NCI-H1694 treated with DMSO at 0.1 percent for 48 hours (cell line): ENCODE measurements at regions not wholly inside any gene's neighbourhood (a gene's known extent, or its start where the extent isn't known, plus 50 kb on each side); places are given as distances from the start of the nearest gene placed in this dataset.

ENCODE experiments used
- DNase-seq: peaks from one replicate; lab custom pipeline; 2025; lab: John Stamatoyannopoulos, UW

DNA sequence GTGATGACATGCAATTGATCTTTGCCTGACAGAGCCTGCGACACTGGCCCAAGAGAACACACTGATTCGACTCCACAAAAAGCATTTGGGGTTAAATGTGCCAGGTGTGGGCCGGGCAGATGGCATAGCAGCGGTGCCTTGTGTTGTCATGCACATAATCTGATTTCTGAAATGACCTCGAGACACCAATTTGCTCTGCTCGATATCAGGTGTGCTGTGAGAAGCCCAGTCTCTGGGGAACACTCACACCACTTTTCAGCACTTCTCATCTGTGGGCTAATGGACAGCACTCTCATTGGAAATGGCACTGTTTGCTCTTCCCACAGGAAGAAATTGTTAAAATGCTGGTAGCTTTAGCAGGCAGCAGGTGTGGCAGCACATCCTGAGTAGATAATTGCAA, 738.3 kb upstream of the TENM3 start:
- no peak for DNase-seq

DNA sequence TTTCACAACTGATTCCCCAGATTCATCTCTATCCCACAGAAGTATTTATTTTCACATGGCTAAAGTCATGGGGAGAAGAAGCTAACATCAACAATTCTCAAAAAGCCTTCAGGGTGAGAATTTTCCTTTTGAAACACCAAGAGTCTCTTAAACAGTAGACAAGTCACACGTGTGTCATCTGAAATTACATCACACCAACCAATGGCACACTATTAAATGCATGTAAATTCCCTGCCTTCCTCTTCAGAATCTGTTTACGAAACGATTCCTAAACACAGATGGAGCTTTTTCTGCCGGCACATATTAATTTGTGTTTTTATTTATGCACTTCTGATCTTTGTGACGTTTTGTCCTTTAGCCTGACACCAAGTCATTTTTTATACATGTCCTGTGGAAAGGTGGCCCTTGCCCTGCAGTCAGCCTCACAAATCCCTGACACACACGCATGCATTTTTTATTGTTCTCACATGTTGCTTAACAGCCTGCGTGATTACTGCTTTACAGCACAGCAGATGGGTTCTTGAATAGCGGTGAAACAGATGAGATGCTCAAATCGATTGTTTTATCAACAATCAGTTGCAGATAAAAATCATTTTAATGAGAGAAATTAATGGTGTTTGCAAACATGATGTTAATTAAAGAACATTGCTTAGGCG, 735.9 kb upstream of the TENM3 start:
- no peak for DNase-seq

DNA sequence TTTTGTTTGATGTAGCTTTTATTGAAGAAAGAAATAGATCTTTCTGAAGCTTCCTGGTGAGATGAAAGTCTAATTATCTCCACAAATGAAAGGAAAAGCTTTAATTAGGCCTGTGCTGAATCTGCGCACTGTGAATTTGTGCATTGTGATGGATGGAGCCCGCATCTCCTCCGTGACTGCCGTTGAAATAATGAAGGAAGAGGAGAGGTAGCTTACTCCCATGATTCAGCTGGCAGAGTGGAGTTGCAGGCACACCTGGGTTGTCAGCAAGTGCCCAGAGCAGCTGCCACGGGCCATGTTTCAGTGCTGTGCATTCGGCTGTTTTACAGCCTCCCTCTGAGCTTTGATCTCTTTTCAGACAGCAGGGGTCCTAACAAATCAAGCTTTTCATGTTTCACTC, 735.3 kb upstream of the TENM3 start:
- DNase-seq, result no peak

DNA sequence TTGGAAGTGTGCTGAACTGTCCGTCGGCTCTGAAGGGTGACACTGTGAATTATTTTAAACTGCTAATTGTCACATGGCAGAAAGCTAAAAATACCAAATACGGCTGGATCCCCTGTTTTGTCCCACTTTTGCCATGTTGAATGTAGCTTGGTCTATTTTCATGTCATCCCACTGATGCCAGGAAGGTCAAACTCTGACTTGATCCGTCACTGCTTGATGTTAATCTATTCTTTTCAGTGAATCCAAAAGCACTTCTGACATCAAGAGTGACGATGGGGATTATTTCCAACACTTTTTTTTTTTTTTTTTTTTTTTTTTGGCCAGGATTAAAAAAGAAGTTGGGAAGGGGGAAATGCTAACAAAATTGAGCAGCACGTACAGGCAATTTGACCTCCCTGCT, 734.6 kb upstream of the TENM3 start:
- no peak for DNase-seq

DNA sequence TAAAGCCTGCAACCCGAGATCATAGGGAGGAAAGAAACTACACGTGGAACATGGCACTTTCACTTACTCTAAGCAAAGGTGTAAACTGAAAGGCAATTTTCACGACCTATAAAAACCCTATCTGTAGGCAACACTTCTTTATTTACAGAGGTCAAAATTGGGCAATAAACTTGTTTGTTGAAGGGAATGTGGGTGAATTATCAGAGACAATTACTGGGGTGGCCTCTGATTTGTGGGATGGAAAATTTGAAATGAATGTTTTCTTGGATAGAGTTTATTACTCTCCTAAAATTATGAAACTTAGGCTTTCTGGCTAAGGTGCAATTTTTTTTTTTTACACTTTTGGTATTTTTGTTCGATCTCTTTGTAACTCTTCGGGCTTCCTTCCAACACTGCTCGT, 734.1 kb upstream of the TENM3 start:
- DNase-seq, result no peak

DNA sequence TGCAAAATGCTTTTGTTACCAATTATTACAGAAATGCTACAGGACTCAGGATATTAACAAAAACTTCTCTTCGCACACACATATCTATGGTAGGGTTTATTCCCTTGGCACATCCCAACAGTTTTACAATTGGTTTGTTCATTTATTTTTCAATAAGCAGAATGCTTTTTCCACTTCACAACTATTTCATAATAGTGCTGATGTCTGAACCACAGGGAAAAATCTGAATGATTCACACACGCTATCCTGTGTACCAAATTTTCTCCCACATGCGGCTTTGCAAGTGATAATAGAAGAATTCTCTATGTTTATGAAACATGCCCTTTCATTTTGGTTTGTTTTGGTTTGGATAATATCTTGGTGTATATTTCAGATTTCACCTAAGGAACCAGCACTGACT, 725.7 kb upstream of the TENM3 start:
- DNase-seq, result no peak

DNA sequence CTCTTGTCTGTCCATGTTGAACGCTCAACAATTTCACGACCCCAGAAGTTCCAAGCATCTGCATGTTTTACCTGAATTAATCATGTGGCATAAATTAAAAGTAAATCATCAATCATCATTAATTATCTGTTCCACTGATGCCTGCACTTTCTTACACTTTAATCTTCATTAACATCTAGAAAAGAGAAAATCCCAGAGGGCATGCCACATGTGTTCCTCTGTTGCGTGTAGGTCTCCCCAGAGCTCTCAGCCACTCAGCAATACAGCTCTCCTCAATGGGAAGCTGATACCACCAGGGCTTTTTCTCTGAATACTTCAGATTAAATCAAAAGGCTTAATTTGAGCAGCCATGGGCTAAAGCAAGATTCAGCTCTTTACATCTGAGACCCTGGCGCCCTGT, 722.4 kb upstream of the TENM3 start:
- DNase-seq, result no peak

DNA sequence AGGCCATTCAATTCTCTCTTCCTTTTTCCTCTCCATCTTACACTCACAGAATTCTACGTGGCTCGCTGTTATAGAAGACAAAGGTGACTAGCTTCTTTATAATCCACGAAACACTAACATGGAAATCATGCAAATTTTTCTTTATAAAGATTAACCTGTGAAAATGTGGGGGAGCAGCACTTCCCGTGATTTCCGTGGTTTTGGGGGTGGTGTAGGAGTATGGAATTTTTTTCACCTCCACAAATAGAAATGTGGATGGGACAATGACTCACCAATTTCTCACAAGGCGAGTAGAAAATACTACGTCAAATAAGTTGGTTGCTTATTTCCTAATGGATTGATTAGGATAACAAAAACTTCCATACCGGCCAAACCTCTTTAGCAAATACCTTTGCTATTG, 719.2 kb upstream of the TENM3 start:
- DNase-seq, result no peak

DNA sequence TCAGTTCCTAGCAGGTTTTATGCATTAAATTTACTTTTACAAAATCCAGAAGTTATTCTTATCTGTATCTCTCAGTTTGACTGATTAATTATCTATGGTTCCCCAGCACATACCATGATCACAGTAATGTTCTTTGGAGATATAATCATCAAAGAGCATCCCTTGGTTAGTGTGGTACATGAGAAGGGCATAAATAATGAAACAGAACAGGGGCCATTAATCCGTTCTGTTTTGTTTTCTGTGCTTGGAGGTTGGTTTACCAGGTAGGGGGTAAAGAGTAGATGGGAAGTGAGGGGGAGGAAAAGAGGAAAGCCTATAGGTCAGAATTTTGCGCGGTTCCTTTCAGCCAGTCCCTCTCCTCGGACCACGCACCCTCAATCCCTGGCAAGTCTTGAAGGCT, 718.7 kb upstream of the TENM3 start:
- no peak for DNase-seq

DNA sequence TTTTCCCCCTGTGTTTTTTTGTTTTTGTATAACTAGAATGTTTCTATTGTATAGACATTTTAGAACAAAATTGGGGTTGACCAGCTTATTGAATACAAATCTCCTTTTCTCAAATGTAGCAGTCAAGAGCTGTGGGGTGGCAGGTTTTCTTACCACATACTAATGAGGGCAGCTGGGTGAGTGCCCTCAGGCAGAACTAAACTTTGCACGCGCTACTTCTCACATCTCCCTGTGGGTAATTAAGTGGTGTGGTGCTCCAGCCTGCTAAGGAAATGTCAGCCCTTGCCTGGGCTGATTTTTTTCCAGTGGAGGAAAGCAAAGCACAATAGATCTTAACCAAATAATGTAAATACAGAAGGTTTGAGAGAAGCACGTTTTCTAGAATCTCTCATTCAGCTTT, 717.6 kb upstream of the TENM3 start:
- DNase-seq, result no peak

DNA sequence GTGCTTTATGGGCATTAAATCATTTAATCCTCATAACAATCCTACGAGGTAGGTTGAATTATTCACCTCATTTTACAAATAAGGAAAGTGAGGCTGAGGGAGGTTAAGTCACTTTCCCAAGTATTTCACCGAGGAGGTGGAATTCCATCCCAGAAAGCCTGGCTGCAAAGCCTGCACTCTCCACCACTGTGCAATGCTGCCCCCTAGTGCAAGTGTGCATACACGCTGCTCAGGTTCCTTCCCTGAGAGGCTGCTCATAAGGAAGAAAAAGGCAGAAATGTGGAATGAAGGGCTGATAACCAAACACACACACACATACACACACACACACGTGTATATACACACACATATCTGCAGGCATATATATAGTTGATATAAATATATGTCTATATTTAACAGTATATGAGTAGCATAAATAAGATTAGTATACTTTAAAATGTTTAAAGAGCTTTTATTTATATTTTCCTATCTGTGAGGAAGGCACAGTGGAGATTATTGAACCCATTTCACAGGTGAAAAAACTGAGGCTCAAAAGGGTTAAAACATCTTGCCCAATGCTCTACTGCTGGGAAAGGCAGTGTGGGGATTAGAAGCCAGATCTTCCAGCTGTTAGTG, 714.5 kb upstream of the TENM3 start:
- peak; percentile 36 for DNase-seq

DNA sequence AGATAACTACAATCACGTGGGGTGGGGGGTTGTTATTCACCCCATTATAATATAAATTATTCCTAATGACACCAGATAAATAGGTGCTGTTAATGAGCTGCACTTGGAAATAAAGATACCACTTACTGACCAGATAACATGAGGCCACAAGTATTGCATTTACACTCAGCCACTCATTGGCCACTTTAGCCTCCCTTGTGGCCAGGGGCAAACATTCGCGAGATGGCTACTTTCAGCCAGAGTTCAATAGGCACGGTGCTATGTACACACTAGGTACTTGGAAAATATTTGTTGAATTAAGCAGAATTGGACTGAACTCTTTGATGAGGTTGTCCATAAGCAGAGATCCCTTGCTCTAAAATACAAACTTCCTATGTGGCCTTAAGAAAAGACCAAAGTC, 713.7 kb upstream of the TENM3 start:
- DNase-seq, result no peak

DNA sequence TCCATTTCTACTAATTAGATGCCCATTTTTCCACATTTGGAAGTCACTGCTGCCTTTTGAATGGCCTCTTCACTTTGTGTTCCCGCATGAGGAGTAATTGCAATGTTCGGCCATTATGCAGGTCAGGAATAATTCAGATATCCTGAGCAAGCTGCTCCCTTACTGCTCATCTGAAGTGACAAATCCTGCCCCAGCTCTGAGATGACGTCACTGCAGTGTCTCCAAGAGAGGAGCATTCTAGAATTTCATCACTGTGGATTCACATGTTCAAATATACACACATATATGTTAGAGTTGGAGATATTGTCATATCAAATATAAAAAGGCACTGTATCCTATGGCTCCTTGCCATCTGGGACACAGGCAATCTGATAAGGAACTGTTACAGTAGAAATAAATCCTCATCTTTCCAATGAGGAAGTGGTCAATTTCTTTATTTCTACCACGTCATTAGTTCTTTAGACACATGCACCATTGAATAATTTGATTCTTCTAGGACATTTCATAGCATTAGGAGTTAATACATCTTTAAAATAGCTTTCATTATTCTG, 706.9 kb upstream of the TENM3 start:
- DNase-seq, result no peak

DNA sequence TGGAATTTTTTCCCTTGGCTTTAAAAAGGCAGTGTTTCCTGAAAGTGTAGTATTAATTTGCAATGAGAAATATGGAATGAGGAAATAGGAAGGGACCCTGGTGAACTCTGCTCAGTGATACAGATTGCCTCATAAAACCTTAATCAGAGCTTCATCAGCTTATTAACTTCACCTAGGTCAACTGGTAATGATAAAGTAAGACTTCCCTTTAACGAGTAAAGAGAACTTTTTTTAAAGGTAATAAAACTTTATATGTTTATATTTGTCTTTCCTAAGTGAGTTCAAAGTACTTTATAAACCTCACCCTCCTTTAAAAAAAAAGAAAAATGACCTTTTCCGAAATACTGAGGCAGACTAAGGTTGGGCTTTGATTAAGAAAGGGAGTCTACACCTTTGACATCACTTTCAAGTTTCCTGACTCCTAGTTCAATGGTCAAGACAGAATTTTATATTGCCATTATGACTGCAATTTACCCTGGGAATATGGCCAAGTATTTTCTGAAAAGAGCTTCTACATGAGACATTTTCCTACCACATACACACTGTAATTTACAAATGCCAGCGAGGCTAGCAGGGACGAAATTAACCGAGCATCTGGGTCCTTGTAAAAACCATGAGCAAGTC, 706.3 kb upstream of the TENM3 start:
- DNase-seq, result no peak

DNA sequence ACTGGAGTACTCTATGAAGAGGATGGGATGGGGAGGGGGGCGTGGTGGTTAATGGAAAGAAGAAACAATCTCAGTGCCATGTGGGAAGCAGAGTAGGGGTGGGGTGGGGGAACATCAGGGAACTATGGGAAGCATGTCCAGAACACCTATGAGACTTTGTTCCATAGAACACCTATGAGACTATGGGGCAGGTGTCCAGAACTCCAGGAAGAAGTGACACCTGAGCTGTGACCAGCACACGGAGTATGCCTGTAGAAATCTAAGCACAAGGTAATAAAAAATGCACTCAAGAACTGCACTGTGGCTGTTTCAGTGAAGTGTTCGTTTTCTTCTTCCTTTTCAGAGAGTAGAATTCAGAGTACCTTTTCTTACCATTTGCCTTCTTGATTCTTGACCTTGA, 704.8 kb upstream of the TENM3 start:
- DNase-seq, result no peak

DNA sequence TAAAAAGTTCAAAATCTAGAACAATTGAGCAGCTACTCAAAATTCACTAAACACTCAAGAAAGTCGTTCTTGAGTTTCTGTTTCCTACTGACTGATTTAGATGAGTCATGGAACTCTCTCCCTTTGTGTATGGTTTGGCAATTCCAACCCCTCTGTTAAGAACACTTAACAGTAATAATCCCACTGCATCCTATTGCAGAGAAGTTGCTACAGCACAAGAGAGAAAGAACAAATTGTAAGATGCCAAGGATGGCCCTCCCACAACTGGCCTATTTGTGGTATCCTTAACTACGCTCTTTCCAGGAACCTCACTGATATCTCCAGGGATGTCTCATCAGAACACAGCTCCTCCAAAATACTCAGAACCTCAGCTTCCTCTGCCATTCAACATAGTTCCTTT, 701.8 kb upstream of the TENM3 start:
- no peak for DNase-seq

DNA sequence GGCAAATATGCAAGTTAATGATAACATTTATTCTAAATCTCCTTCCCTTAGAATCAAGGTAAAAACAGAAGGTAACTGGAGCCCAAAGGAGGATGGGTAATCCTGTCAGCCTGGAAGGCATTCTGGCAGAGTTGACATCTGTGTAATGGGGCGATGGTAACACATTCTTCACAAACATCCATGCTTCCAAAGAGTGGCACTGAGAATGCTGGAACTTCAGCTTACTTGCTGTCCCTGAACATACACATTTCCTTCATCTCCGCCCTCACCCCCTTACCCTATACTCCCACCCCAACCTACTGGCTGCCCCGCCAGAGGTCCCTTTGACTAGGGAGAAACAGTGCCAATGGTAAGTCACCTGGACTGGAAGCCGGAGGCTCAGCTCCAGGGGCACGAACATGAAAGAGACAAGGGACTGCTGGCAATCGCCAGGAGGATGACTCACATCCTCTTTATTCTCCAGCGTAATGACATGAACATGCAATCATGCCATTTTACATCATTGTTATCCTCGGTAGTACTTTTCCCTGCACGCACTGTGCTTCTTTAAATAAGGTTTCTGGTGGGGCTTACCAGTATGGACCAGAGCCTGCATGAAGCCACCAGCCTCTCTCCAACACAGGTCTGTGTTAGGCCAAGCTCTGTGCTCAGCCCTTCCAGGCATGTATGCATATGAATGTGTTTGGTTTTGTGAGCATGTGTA, 694.2 kb upstream of the TENM3 start:
- no peak for DNase-seq

DNA sequence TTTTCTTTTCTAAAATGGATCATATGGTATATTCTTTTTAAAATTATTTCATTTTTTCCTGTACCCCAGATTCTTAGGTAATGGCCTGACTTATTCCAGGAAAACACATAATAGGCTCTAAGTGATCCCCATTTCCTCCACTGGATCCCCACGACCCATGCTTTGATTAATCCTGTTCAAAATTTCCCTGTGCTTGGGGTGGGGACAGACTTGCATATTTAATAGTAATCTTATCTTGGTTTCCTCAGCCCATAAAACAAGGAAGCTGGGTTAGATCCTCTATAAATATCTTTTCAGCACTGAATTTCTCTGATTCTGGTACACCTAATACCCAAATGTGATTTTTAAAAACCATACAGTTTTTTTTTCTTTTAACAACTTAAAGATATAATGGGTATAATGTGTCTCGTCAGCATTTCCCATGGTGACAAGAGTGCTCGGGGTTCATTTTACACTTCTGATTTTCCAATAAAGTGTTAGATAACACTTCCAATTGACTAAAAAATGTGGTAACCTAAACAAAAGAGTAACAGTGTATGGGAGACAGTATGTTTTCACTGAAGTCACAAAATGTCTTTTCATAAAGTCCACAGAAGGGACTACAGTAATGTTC, 693.5 kb upstream of the TENM3 start:
- no peak for DNase-seq

DNA sequence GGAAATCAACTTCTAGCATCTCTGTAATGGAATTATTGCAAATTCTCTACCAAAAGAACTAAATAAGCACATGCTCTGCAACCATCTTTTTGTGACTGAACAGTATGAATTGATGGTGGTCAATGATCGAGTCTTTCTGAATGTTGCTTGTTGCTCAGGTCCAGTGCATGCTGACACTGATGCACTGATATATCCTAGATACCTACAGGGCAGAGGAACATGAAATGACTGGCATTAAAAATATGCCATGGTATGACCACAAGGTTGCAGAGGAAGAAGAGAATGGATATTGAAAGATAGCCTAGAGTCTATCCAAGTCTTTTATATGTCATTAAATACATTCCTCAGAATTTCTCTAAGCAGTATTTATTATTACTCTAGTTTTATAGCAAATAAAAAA, 692.8 kb upstream of the TENM3 start:
- no peak for DNase-seq

DNA sequence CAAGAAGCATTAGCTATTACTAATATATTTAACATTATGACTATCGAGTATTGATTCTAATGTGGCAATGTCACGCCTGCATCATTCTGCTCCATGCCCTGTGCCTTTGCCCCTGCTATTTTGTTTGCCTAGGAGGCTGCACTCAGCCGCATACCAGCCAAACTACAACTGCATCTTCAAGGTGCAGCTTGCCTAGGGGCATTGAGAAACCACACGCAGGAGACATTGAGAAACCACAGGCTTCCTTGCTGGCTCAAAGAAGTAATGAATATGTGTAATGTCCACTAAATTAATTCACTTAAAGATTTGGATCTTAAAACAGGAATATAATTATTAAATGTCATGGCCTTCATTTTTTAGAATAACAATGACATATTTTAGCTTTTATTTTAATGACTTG, 683.6 kb upstream of the TENM3 start:
- DNase-seq, result no peak

DNA sequence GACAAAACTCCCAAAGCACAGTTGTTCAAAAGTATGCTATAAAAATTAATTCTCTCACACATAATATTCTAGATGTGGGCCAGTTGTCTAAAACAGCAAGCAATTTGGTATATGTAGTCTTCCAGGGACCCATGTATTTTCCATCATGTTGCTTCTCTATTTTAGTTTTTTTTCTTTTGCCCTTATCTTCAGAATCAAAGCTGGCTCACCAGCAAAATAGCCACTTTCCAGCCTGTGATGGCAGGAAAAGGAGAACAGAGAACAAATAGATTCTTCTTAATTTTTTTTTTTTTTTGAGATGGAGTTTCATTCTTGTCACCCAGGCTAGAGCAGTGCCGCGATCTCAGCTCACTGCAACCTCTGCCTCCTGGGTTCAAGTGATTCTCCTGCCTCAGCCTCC, 680.8 kb upstream of the TENM3 start:
- DNase-seq, result no peak

DNA sequence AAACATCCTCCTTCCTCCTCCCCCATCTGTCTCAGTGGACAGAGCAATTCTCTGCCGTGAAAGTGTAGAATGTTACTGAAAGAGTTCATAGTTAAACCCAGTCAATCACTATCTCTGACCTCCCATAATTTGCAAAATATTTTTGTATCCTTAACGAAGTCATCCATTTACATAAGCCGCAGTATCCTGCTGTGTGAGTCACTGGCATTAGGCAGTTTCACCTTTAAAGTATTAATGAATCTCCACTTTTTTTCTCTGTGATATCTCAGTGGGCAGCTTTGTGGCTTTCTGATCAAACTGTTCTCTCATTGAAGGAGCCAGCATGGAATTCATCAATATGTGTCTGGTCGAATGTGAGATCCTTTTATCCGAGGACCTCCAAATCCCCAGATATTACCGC, 678.6 kb upstream of the TENM3 start:
- no peak for DNase-seq

DNA sequence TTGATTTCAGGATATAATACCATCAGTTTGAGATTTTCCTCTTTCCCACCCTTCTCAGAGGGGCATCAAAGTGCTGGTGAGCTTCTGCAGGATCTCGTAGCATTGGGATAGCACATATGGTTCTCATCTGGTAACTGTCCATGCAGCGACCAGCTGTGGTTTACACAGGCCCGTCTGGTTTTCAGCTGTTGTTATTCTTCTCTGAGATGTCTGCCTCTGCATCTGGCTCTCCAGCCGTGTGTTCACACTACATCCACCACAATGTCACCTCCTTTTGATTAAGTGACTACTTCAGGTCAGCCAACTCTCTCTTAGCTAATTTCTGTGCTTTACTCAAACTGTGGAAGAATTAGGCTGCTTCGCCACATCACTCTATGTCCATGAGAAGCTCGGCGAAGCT, 676.7 kb upstream of the TENM3 start:
- no peak for DNase-seq
